ENCODE measurements at regions not wholly inside any gene's neighbourhood (a gene's known extent, or its start where the extent isn't known, plus 50 kb on each side); places are given as distances from the start of the nearest gene placed in this dataset.

GRCh38 chr18:64650068-64650467 is 501.2 kb upstream of the LINC00305 start:
- H3K4me1 ChIP-seq: no peaks in the 10 kb centered on the region
- TF ChIP-seq, protein P1, sequence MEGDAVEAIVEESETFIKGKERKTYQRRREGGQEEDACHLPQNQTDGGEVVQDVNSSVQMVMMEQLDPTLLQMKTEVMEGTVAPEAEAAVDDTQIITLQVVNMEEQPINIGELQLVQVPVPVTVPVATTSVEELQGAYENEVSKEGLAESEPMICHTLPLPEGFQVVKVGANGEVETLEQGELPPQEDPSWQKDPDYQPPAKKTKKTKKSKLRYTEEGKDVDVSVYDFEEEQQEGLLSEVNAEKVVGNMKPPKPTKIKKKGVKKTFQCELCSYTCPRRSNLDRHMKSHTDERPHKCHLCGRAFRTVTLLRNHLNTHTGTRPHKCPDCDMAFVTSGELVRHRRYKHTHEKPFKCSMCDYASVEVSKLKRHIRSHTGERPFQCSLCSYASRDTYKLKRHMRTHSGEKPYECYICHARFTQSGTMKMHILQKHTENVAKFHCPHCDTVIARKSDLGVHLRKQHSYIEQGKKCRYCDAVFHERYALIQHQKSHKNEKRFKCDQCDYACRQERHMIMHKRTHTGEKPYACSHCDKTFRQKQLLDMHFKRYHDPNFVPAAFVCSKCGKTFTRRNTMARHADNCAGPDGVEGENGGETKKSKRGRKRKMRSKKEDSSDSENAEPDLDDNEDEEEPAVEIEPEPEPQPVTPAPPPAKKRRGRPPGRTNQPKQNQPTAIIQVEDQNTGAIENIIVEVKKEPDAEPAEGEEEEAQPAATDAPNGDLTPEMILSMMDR (IDR thresholded peaks at IDR 0.05): no peak
- H3K9me3 ChIP-seq: no peaks in the 10 kb centered on the region
- no peak overlapping the region for H3K4me3 ChIP-seq
- intact Hi-C loops (cut with DNase I): no loop called here
- DNase-seq (ENCODE audit: low spot score in 2 of 2): no peak
- H3K27me3 ChIP-seq: no peaks in the 10 kb centered on the region
- H3K27ac ChIP-seq: no peak overlapping the region
- no peaks in the 10 kb centered on the region for H3K36me3 ChIP-seq

DNA sequence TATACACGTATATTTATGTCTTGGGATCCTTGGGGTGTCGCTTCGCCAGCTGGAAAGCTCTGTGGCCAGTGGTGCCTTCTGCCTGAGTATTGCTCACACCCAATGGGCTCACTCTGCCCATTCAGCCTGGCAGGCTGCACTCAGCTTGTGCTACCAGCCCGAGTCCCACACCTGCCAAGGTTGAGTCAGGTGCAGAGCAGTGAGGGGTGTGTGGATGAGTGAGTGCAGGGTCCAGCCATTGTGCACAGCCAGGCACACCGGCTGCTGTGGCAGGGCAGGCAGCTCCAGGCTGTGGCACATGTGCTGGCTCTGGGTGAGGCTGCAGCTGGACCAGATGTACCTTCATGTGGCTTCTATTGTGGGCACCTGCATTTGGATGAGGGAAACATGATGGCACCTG is 496.9 kb upstream of the LINC00305 start:
- no peaks in the 10 kb centered on the region for H3K9me3 ChIP-seq
- intact Hi-C loops (cut with DNase I): no loop called here
- H3K27me3 ChIP-seq: no peaks in the 10 kb centered on the region
- DNase-seq (ENCODE audit: low spot score in 2 of 2): no peak
- TF ChIP-seq, protein P1 (IDR thresholded peaks at IDR 0.05): no peak
- no peak overlapping the region for H3K4me3 ChIP-seq
- H3K4me1 ChIP-seq: no peaks in the 10 kb centered on the region
- no peak overlapping the region for H3K27ac ChIP-seq
- no peaks in the 10 kb centered on the region for H3K36me3 ChIP-seq

GRCh38 chr18:64639536-64639935 is 490.6 kb upstream of the LINC00305 start:
- intact Hi-C loops (cut with DNase I): no loop called here

DNA sequence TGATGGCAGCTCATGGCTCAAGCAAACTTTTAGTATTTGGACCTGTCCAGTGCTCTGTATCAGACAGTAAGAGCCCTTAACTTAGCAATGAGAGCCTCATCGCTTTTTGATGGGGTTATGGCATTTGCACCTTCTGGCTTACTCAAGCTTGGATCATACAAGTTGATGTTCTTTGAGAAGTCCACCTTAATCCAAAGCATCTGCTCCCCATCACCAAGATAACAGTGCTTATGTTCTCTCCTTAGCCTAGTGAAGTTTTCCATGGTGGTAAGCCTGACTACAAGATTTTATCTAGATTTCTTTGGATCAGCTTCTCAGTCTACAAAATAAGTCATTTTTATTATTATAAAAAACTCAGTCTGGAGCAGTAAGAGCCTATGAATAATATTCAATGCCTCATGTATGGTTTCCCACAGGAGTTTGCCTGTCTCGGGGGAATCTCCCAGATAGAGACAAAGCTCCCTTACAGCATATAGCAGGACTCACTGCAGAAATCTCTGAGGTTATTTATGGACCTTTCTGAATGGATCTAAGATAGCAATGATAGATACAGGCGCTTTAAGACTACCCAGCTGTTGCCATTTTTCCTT is 472.2 kb upstream of the LINC00305 start:
- intact Hi-C loops (cut with DNase I): no loop called here
- Histone ChIP-seq H3K4me1 (no peaks in the 10 kb centered on the region), H3K27ac (no peak overlapping the region), H3K27me3 (no peaks in the 10 kb centered on the region), H3K4me3 (no peak overlapping the region), H3K9me3 (no peaks in the 10 kb centered on the region), H3K36me3 (no peaks in the 10 kb centered on the region)
- DNase-seq (ENCODE audit: low spot score in 2 of 2): no peak
- TF ChIP-seq, protein P1 (IDR thresholded peaks at IDR 0.05): no peak

More at GRCh38 chr18:64639536-64639935, 490.6 kb upstream of the LINC00305 start:
- H3K36me3 ChIP-seq: no peaks in the 10 kb centered on the region
- DNase-seq (ENCODE audit: low spot score in 2 of 2): no peak
- H3K9me3 ChIP-seq: no peaks in the 10 kb centered on the region
- H3K27ac ChIP-seq: no peak overlapping the region
- TF ChIP-seq, protein P1 (IDR thresholded peaks at IDR 0.05): no peak
- no peaks in the 10 kb centered on the region for H3K27me3 ChIP-seq
- H3K4me1 ChIP-seq: no peaks in the 10 kb centered on the region
- no peak overlapping the region for H3K4me3 ChIP-seq

GRCh38 chr18:64618390-64618789 is 469.5 kb upstream of the LINC00305 start:
- Histone ChIP-seq H3K36me3 (no peaks in the 10 kb centered on the region), H3K27ac (no peak overlapping the region), H3K27me3 (no peaks in the 10 kb centered on the region), H3K4me1 (no peaks in the 10 kb centered on the region), H3K4me3 (no peak overlapping the region), H3K9me3 (no peaks in the 10 kb centered on the region)
- DNase-seq (ENCODE audit: low spot score in 2 of 2): no peak
- TF ChIP-seq, protein P1 (IDR thresholded peaks at IDR 0.05): no peak
- intact Hi-C loops (cut with DNase I): no loop called here

GRCh38 chr18:64615021-64615420 is 466.1 kb upstream of the LINC00305 start:
- no peaks in the 10 kb centered on the region for H3K36me3 ChIP-seq
- TF ChIP-seq, protein P1 (IDR thresholded peaks at IDR 0.05): no peak
- no peaks in the 10 kb centered on the region for H3K9me3 ChIP-seq
- no peak overlapping the region for H3K4me3 ChIP-seq
- intact Hi-C loops (cut with DNase I): no loop called here
- no peaks in the 10 kb centered on the region for H3K27me3 ChIP-seq
- DNase-seq (ENCODE audit: low spot score in 2 of 2): no peak
- H3K27ac ChIP-seq: no peak overlapping the region
- no peaks in the 10 kb centered on the region for H3K4me1 ChIP-seq
